SK-N-SH (cell line): ENCODE measurements at regions not wholly inside any gene's neighbourhood (a gene's known extent, or its start where the extent isn't known, plus 50 kb on each side); places are given as distances from the start of the nearest gene placed in this dataset.

Experiments
- CTCF ChIA-PET: fragments of 300-600, 350-600 bp; formaldehyde crosslinking; extraction: SDS; loops from one replicate; lab custom pipeline; 2021; lab: Yijun Ruan, JAX
- POLR2A ChIA-PET: fragments of 350-600 bp; sonication (Branson Sonifier 250); formaldehyde crosslinking; extraction: SDS; loops from one replicate; lab custom pipeline; 2020; ENCODE audit warnings: antibody characterized with exemption, inconsistent platforms; lab: Yijun Ruan, JAX
- DNase-seq: peaks from one replicate; pipeline ENCODE4 v3.0.0; 2012
- H2AFZ ChIP-seq: fragments of 200-600 bp; sonication (generic); 2 replicates; pipeline ENCODE4 v1.8.1; 2016; ENCODE audit warnings: antibody characterized with exemption, mild to moderate bottlenecking, low read depth
- H3F3A ChIP-seq: fragments of 200-600 bp; sonication (generic); replicated peaks from 2 replicates; pipeline ENCODE3; 2016; ENCODE audit warnings: antibody characterized with exemption, mild to moderate bottlenecking; ENCODE audit not compliant: insufficient read depth
- H3K27ac ChIP-seq, 2 experiments: fragments of 200-500 bp in 1 of 2; fragments of 200-600 bp in 1 of 2; sonication (Bioruptor generic) in 1 of 2; sonication (generic), shearing (Covaris generic) in 1 of 2; 2 replicates each; pipeline versions ENCODE4 v1.5.1 to v1.6.1; 2014 to 2016; ENCODE audit warnings: low read depth in 2 of 2, inconsistent platforms in 1 of 2, low read length in 1 of 2, mild to moderate bottlenecking in 1 of 2, mixed read lengths in 1 of 2
- H3K27me3 ChIP-seq: fragments of 200-600 bp; sonication (generic), shearing (Covaris generic); 2 replicates; pipeline ENCODE4 v1.6.1; 2016; ENCODE audit warnings: mixed run types; ENCODE audit not compliant: insufficient read depth
- H3K36me3 ChIP-seq, 2 experiments: fragments of 200-500 bp in 1 of 2; fragments of 200-600 bp in 1 of 2; sonication (Bioruptor generic) in 1 of 2; sonication (generic) in 1 of 2; replicated peaks in 1 of 2; 2 replicates each; pipeline versions ENCODE3 to v1.5.1; 2014 to 2016; ENCODE audit warnings: low read length in 1 of 2, mild to moderate bottlenecking in 1 of 2; ENCODE audit not compliant: insufficient read depth in 2 of 2, control insufficient read depth in 1 of 2
- H3K4me1 ChIP-seq, 2 experiments: fragments of 200-500 bp in 1 of 2; fragments of 200-600 bp in 1 of 2; sonication (Bioruptor generic) in 1 of 2; sonication (generic), shearing (Covaris generic) in 1 of 2; 2 replicates each; pipeline versions ENCODE4 v1.5.1 to v1.6.1; 2014 to 2016; ENCODE audit warnings: low read depth in 1 of 2, low read length in 1 of 2, mixed run types in 1 of 2; ENCODE audit not compliant: insufficient read depth in 2 of 2, control insufficient read depth in 1 of 2
- H3K4me2 ChIP-seq: fragments of 200-600 bp; sonication (generic), shearing (Covaris generic); 2 replicates; pipeline ENCODE4 v1.6.1; 2017; ENCODE audit warnings: mixed run types
- H3K4me3 ChIP-seq, 2 experiments: fragments of 200-500 bp in 1 of 2; fragments of 200-600 bp in 1 of 2; sonication (Bioruptor generic) in 1 of 2; sonication (generic), shearing (Covaris generic) in 1 of 2; 2 replicates each; pipeline versions ENCODE4 v1.5.1 to v1.8.1; 2014 to 2016; ENCODE audit warnings: low read depth in 2 of 2, inconsistent platforms in 1 of 2, low read length in 1 of 2, mild to moderate bottlenecking in 1 of 2, mixed read lengths in 1 of 2, moderate library complexity in 1 of 2
- H3K79me2 ChIP-seq: fragments of 200-600 bp; sonication (generic); 2 replicates; pipeline ENCODE4 v1.8.1; 2017; ENCODE audit warnings: mild to moderate bottlenecking; ENCODE audit not compliant: insufficient read depth
- H3K9ac ChIP-seq: fragments of 200-600 bp; sonication (generic); 2 replicates; pipeline ENCODE4 v1.6.1; 2017; ENCODE audit warnings: mixed run types
- H3K9me2 ChIP-seq: fragments of 200-600 bp; sonication (generic); 2 replicates; pipeline ENCODE4 v1.6.1; 2017; ENCODE audit warnings: mixed run types
- H3K9me3 ChIP-seq: fragments of 200-600 bp; sonication (generic); 2 replicates; pipeline ENCODE4 v1.6.1; 2017; ENCODE audit warnings: mixed run types, mild to moderate bottlenecking, moderate library complexity
- H4K20me1 ChIP-seq: fragments of 200-600 bp; sonication (generic); 2 replicates; pipeline ENCODE4 v1.6.1; 2017; ENCODE audit warnings: mild to moderate bottlenecking, mixed run types; ENCODE audit not compliant: insufficient read depth
- EP300 ChIP-seq, 2 experiments: IDR thresholded peaks; 2 replicates each; pipeline versions ENCODE4 v1.4.0 to v1.6.1; 2012; ENCODE audit warnings: borderline replicate concordance in 1 of 2, low read depth in 1 of 2, low read length in 1 of 2
- FOSL2 ChIP-seq: IDR thresholded peaks from 2 replicates; pipeline ENCODE4 v1.4.0; 2012; ENCODE audit warnings: low read depth, mild to moderate bottlenecking, moderate library complexity, borderline replicate concordance
- FOXJ3 ChIP-seq: sonication (generic); formaldehyde crosslinking; IDR thresholded peaks from 2 replicates; pipeline ENCODE4 v1.5.1; 2020; ENCODE audit warnings: mild to moderate bottlenecking, missing genetic modification reagents
- GATA2 ChIP-seq: sonication (generic); formaldehyde crosslinking; IDR thresholded peaks from 2 replicates; pipeline ENCODE4 v1.5.0; 2020; ENCODE audit warnings: mild to moderate bottlenecking, missing genetic modification reagents
- JUND ChIP-seq: IDR thresholded peaks from 2 replicates; pipeline ENCODE4 v1.4.0; 2012
- MEF2A ChIP-seq: IDR thresholded peaks from 2 replicates; pipeline ENCODE4 v1.4.0; 2012; ENCODE audit warnings: low read depth, borderline replicate concordance
- NFIC ChIP-seq: IDR thresholded peaks from 2 replicates; pipeline ENCODE4 v1.4.0; 2012; ENCODE audit warnings: borderline replicate concordance
- PBX3 ChIP-seq: IDR thresholded peaks from 2 replicates; pipeline ENCODE4; 2012
- RAD21 ChIP-seq: IDR thresholded peaks from 2 replicates; pipeline ENCODE4 v1.6.1; 2012; ENCODE audit warnings: mild to moderate bottlenecking, low read length
- RCOR1 ChIP-seq: fragments of 150-350 bp; IDR thresholded peaks from 2 replicates; pipeline ENCODE4 v1.6.1; 2017; ENCODE audit warnings: antibody characterized with exemption, low read length
- REST ChIP-seq: IDR thresholded peaks from 2 replicates; pipeline ENCODE4 v1.6.1; 2012; ENCODE audit warnings: mild to moderate bottlenecking, low read depth, low read length, moderate library complexity
- SIN3A ChIP-seq: IDR thresholded peaks from 2 replicates; pipeline ENCODE4 v1.6.1; 2012; ENCODE audit warnings: low read depth, mild to moderate bottlenecking, low read length, moderate library complexity, borderline replicate concordance
- TCF12 ChIP-seq: IDR thresholded peaks from 2 replicates; pipeline ENCODE4 v1.4.0; 2012
- TEAD4 ChIP-seq: IDR thresholded peaks from 2 replicates; pipeline ENCODE4 v1.4.0; 2012; ENCODE audit warnings: mild to moderate bottlenecking, borderline replicate concordance; ENCODE audit not compliant: insufficient read depth
- WGBS: methylation state at CpG from one replicate; pipeline ENCODE4 v1.1.6; 2017; ENCODE audit warnings: low lambda C conversion rate; 5-methylcytosine and 5-hydroxymethylcytosine counted together
- TF ChIP-seq, protein P1 (sequence below): IDR thresholded peaks from 2 replicates; pipeline ENCODE4 v1.4.0; 2012; ENCODE audit warnings: low read depth, borderline replicate concordance

- no peaks in the 10 kb centered on the region for H3K27me3 ChIP-seq
- peaks cover 3% of the 10 kb centered on the region for H3F3A ChIP-seq
- no peak overlapping the region for H3K4me3 ChIP-seq
- H4K20me1 ChIP-seq, result no peaks in the 10 kb centered on the region
- H3K9me2 ChIP-seq, result no peaks in the 10 kb centered on the region
- peak overlapping the region; percentile 28; the same call in 1 of the 2 replicates for H3K4me2 ChIP-seq
- 20% methylated on average over 4 of the region's 4 CpGs for WGBS
- no peak overlapping the region for H3K9ac ChIP-seq
- H3K9me3 ChIP-seq, result no peaks in the 10 kb centered on the region
- no peaks in the 10 kb centered on the region for H3K36me3 ChIP-seq
- H3K27ac ChIP-seq, result 0 out of 4 replicates have a peak overlapping the region, but pooled peaks of 1 of the 2 experiments have one; percentile 7
- peaks cover 0 to 6% of the 10 kb centered on the region in 2 experiments; a peak in 1 of 4 replicates for H3K4me1 ChIP-seq
- ChIA-PET CTCF (interaction anchor here (0.7 to 2.3 kb wide), 3 partner anchors 1818 to 1831 kb away, joined by 3 to 18 read pairs (median 4); no protein-coding TSS in a partner anchor), POLR2A (no interaction called here)
- DNase-seq, result no peak
- H3K79me2 ChIP-seq, result no peaks in the 10 kb centered on the region
- TF ChIP-seq EP300 (IDR thresholded peaks at IDR 0.05; ENCODE audit: borderline replicate concordance in 1 of 2, low read depth in 1 of 2, low read length in 1 of 2) (peak in 1 of 2 experiments; percentile 57; a peak in 1 of 4 replicates), FOSL2 (0 out of 2 replicates have a peak, but pooled peaks have one; percentile 14), TCF12 (peak; percentile 21; the same call in 1 of the 2 replicates), REST (no peak), JUND (peak; percentile 34), PBX3 (peak; percentile 35; the same call in 1 of the 2 replicates), NFIC (peak; percentile 36; the same call in 1 of the 2 replicates), RAD21 (no peak), TEAD4 (peak; percentile 61; the same call in 1 of the 2 replicates)
- peak overlapping the region; percentile 63; the same call in 1 of the 2 replicates for H2AFZ ChIP-seq
These were observed 62.7 kb upstream of the GALNT5 start for GRCh38 chr2:157194844-157195243.

GRCh38 chr2:157196956-157197355 lies 60.5 kb upstream of the GALNT5 start:
- H3K4me2 ChIP-seq, result no peak overlapping the region
- no peak for DNase-seq
- H3K4me1 ChIP-seq, result no peaks in the 10 kb centered on the region; a peak in 1 of 4 replicates
- no peaks in the 10 kb centered on the region for H3K36me3 ChIP-seq
- H3K9ac ChIP-seq, result no peak overlapping the region
- TF ChIP-seq FOXJ3 (CRISPR knock-in tag), result no peak
- no peak for TF ChIP-seq TCF12
- TF ChIP-seq, protein P1, sequence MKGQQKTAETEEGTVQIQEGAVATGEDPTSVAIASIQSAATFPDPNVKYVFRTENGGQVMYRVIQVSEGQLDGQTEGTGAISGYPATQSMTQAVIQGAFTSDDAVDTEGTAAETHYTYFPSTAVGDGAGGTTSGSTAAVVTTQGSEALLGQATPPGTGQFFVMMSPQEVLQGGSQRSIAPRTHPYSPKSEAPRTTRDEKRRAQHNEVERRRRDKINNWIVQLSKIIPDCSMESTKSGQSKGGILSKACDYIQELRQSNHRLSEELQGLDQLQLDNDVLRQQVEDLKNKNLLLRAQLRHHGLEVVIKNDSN, result no peak
- TF ChIP-seq MEF2A, result no peak
- no peak for TF ChIP-seq NFIC
- TF ChIP-seq SIN3A, result no peak
- no peak for TF ChIP-seq PBX3
- no peak for TF ChIP-seq FOSL2
- TF ChIP-seq RCOR1, result no peak
- TF ChIP-seq GATA2, result no peak
- no peak for TF ChIP-seq REST
- H3K9me3 ChIP-seq, result no peaks in the 10 kb centered on the region
- no peaks in the 10 kb centered on the region for H3K9me2 ChIP-seq
- H3K27ac ChIP-seq, result no peak overlapping the region
- no peak overlapping the region for H2AFZ ChIP-seq
- H3F3A ChIP-seq, result peaks cover 3% of the 10 kb centered on the region
- no peaks in the 10 kb centered on the region for H4K20me1 ChIP-seq
- 32% methylated on average over 7 of the region's 7 CpGs for whole genome bisulfite sequencing
- H3K79me2 ChIP-seq, result no peaks in the 10 kb centered on the region
- POLR2A ChIA-PET, result no interaction called here
- no peaks in the 10 kb centered on the region for H3K27me3 ChIP-seq
- no peak overlapping the region for H3K4me3 ChIP-seq
- CTCF ChIA-PET, result no interaction called here
